ENCODE measurements at regions not wholly inside any gene's neighbourhood (a gene's known extent, or its start where the extent isn't known, plus 50 kb on each side); places are given as distances from the start of the nearest gene placed in this dataset.

DNA sequence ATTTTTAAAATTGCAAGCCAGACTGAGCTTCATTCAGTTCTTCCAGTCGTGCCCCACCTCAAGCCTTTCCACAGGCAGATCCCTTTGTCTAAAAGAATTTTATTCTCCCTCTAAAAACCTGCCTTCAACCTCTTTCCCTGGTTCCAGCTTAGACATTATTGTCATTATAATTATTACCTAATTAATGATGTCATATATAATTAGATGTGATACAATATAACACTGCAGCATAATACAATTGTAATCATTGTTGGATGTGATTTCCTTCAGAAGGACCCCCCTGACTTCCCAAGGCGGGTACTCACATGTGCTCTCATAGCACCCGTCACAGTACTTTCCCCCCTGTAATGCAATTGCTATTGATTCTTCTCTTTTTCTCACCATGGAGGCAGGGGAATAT, 88.6 kb downstream of the GPAM start:
- Histone ChIP-seq H3F3A (replicated peaks; ENCODE audit: low read depth) (no peaks in the 10 kb centered on the region), H3K79me2 (replicated peaks; ENCODE audit: insufficient read depth) (no peaks in the 10 kb centered on the region), H3K36me3 (ENCODE audit: insufficient read depth) (no peaks in the 10 kb centered on the region), H3K4me2 (no peak overlapping the region), H3K4me1 (ENCODE audit: insufficient read depth) (no peaks in the 10 kb centered on the region), H3K27ac (ENCODE audit: low read depth) (no peak overlapping the region), H2AFZ (no peak overlapping the region), H3K27me3 (ENCODE audit: insufficient read depth) (no peaks in the 10 kb centered on the region), H3K9me2 (ENCODE audit: insufficient read depth) (peaks cover 8% of the 10 kb centered on the region; the same call in 1 of the 2 replicates), H4K20me1 (replicated peaks; ENCODE audit: insufficient read depth) (no peaks in the 10 kb centered on the region), H3K4me3 (no peak overlapping the region)
- no peak for DNase-seq (ENCODE audit: low spot score)
- Mint-ChIP-seq H3K4me1 (no peaks in the 10 kb centered on the region), H3K9me3 (peaks cover 10% of the 10 kb centered on the region; the same call in 2 of the 3 replicates), H3K36me3 (ENCODE audit: low read depth) (no peaks in the 10 kb centered on the region; the same call in 2 of the 3 replicates), H3K27ac (no peak overlapping the region), H3K4me3 (no peak overlapping the region), H3K27me3 (ENCODE audit: insufficient read depth, low read depth, poor library complexity) (peaks cover 4% of the 10 kb centered on the region)
- ATAC-seq = no peak
- no peak for TF ChIP-seq EZH2phosphoT487 (IDR thresholded peaks at IDR 0.05; ENCODE audit: unreplicated experiment)
- TF ChIP-seq, protein P1, sequence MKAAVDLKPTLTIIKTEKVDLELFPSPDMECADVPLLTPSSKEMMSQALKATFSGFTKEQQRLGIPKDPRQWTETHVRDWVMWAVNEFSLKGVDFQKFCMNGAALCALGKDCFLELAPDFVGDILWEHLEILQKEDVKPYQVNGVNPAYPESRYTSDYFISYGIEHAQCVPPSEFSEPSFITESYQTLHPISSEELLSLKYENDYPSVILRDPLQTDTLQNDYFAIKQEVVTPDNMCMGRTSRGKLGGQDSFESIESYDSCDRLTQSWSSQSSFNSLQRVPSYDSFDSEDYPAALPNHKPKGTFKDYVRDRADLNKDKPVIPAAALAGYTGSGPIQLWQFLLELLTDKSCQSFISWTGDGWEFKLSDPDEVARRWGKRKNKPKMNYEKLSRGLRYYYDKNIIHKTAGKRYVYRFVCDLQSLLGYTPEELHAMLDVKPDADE (IDR thresholded peaks at IDR 0.05) = no peak
- TF ChIP-seq CREB1 (CRISPR knock-in tag; IDR thresholded peaks at IDR 0.05; ENCODE audit: low read depth) = no peak
- TF ChIP-seq CTCF (conservative IDR thresholded peaks at IDR 0.05; ENCODE audit: low read depth in 2 of 2) = no peak
- TF ChIP-seq JUNB (IDR thresholded peaks at IDR 0.05; ENCODE audit: unreplicated experiment) = no peak
- TF ChIP-seq POLR2AphosphoS5 (IDR thresholded peaks at IDR 0.05; ENCODE audit: low read depth) = no peak
- TF ChIP-seq EZH2 (IDR thresholded peaks at IDR 0.05; ENCODE audit: low read depth, unreplicated experiment) = no peak
- TF ChIP-seq REST (IDR thresholded peaks at IDR 0.05; ENCODE audit: unreplicated experiment) = no peak
- no peak for TF ChIP-seq ZNF462 (CRISPR knock-in tag; IDR thresholded peaks at IDR 0.05)
- TF ChIP-seq ZNF331 (CRISPR knock-in tag; IDR thresholded peaks at IDR 0.05; ENCODE audit: low read depth) = no peak
- TF ChIP-seq STAT1 (IDR thresholded peaks at IDR 0.05; ENCODE audit: unreplicated experiment) = no peak
- TF ChIP-seq NANOG (IDR thresholded peaks at IDR 0.05; ENCODE audit: borderline replicate concordance) = no peak
- TF ChIP-seq ZNF114 (CRISPR knock-in tag; IDR thresholded peaks at IDR 0.05) = no peak
